Suprapubic skin (tissue), 4 donors: ENCODE measurements at regions not wholly inside any gene's neighbourhood (a gene's known extent, or its start where the extent isn't known, plus 50 kb on each side); places are given as distances from the start of the nearest gene placed in this dataset.

Experiments used
- POLR2A ChIP-seq, 2 donors: fragments of 450-650 bp; IDR thresholded peaks; one replicate each; pipeline ENCODE4 v1.6.1; 2017; ENCODE audit warnings: antibody characterized with exemption in 2 of 2, mild to moderate bottlenecking in 2 of 2, moderate library complexity in 2 of 2
- POLR2AphosphoS5 ChIP-seq, 3 donors: sonication (generic); formaldehyde crosslinking; IDR thresholded peaks; one replicate each; pipeline ENCODE4 v1.6.1; 2017; ENCODE audit warnings: antibody characterized with exemption in 3 of 3
- TF ChIP-seq, protein P1 (sequence below), 2 donors: fragments of 200-600 bp in 1 of 2; fragments of 450-650 bp in 1 of 2; sonication (generic) in 1 of 2; IDR thresholded peaks; one replicate each; pipeline ENCODE4 v1.5.1; 2016 to 2019; ENCODE audit warnings: antibody characterized with exemption in 2 of 2, mild to moderate bottlenecking in 1 of 2, moderate library complexity in 1 of 2

DNA sequence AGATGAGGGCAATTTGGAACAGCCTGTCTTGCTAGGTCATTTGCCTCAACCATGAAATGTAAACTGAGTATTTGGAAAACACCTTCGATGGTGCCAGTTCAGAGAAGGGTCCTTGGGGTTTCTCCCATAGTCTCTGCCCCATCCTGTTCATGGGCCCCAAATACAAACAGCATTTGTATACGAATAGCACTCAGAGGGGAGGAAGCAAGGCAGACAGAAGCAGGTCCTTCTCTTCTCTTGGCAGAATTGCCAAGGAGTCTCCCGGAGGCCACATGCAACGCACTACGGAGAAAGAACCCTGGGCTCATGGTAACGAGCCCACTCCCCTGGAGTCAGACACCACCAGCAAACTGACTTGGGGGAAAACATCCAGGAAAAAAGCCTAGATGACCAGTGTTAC, 162.1 kb downstream of the RAB11FIP2 start:
- TF ChIP-seq POLR2A (IDR thresholded peaks at IDR 0.05) (no peak), POLR2AphosphoS5 (IDR thresholded peaks at IDR 0.05) (no peak)
- TF ChIP-seq, protein P1, sequence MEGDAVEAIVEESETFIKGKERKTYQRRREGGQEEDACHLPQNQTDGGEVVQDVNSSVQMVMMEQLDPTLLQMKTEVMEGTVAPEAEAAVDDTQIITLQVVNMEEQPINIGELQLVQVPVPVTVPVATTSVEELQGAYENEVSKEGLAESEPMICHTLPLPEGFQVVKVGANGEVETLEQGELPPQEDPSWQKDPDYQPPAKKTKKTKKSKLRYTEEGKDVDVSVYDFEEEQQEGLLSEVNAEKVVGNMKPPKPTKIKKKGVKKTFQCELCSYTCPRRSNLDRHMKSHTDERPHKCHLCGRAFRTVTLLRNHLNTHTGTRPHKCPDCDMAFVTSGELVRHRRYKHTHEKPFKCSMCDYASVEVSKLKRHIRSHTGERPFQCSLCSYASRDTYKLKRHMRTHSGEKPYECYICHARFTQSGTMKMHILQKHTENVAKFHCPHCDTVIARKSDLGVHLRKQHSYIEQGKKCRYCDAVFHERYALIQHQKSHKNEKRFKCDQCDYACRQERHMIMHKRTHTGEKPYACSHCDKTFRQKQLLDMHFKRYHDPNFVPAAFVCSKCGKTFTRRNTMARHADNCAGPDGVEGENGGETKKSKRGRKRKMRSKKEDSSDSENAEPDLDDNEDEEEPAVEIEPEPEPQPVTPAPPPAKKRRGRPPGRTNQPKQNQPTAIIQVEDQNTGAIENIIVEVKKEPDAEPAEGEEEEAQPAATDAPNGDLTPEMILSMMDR (IDR thresholded peaks at IDR 0.05), result no peak
